H7 (cell line): ENCODE measurements at regions not wholly inside any gene's neighbourhood (a gene's known extent, or its start where the extent isn't known, plus 50 kb on each side); places are given as distances from the start of the nearest gene placed in this dataset.

Experiments used
- DNase-seq: peaks from one replicate; pipeline ENCODE4 v3.0.0; 2012
- H3K27me3 ChIP-seq: 2 replicates; pipeline ENCODE4 v1.6.0; 2011; ENCODE audit warnings: mild to moderate bottlenecking, low read length; ENCODE audit not compliant: control insufficient read depth, insufficient read depth
- H3K36me3 ChIP-seq: replicated peaks from 2 replicates; pipeline ENCODE4 v1.5.1; 2011; ENCODE audit warnings: low read length; ENCODE audit not compliant: control insufficient read depth, insufficient read depth
- H3K4me3 ChIP-seq: 2 replicates; pipeline ENCODE4 v1.5.1; 2011; ENCODE audit warnings: low read depth, mild to moderate bottlenecking, control low read depth, low read length, moderate library complexity; ENCODE audit not compliant: insufficient read depth

GRCh38 chr1:83762416-83762815 is 236.5 kb downstream of the TTLL7 start:
- no peaks in the 10 kb centered on the region for H3K36me3 ChIP-seq
- H3K27me3 ChIP-seq, result no peaks in the 10 kb centered on the region
- H3K4me3 ChIP-seq, result no peak overlapping the region
- no peak for DNase-seq

GRCh38 chr1:83762039-83762365 is 236.9 kb downstream of the TTLL7 start:
- Histone ChIP-seq H3K36me3 (no peaks in the 10 kb centered on the region), H3K27me3 (no peaks in the 10 kb centered on the region; the same call in 1 of the 2 replicates), H3K4me3 (no peak overlapping the region)
- no peak for DNase-seq

- Histone ChIP-seq H3K36me3 (no peaks in the 10 kb centered on the region), H3K4me3 (no peak overlapping the region), H3K27me3 (no peaks in the 10 kb centered on the region; the same call in 1 of the 2 replicates)
- no peak for DNase-seq
Measured at GRCh38 chr1:83761167-83762038, 237.5 kb downstream of the TTLL7 start.

DNA sequence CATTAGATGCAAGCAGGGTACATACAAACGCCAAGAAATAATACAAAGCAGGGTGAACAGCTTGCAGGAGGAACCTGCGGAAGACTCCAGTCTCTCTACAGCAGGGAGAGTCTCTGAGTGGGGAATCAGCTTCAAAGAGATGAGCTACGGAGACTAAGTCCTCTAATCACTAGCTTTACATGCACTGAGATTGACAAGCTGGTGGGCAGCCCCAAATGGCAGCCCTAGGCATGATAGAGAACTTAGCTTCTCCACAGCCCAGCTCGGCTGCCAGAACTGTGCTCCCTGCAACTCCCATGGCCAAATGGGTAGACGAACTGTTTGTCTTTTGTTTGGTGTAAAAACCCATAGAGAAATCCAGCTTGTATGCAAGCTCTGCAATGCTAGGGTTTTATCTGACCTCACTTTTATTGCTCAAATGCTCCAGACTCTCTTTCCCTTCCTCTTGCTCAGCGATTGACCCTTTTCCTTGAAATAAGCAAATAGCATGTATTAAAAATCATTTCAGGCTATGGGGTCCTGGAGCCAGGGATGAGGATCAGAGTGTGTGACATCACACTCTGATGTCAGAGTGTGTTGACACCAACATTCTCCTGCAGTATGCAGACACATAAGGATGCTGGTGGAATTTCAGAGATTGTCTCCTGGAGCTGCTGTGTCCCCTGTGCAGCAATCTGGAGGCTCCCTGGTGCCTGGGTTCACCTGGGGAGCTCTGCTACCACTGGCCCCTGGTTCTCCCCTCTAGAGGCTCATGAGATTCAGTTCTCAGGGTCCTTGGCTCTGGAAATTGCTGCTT is 238.5 kb downstream of the TTLL7 start:
- no peak for DNase-seq
- no peaks in the 10 kb centered on the region for H3K36me3 ChIP-seq
- no peaks in the 10 kb centered on the region; the same call in 1 of the 2 replicates for H3K27me3 ChIP-seq
- no peak overlapping the region for H3K4me3 ChIP-seq

DNA sequence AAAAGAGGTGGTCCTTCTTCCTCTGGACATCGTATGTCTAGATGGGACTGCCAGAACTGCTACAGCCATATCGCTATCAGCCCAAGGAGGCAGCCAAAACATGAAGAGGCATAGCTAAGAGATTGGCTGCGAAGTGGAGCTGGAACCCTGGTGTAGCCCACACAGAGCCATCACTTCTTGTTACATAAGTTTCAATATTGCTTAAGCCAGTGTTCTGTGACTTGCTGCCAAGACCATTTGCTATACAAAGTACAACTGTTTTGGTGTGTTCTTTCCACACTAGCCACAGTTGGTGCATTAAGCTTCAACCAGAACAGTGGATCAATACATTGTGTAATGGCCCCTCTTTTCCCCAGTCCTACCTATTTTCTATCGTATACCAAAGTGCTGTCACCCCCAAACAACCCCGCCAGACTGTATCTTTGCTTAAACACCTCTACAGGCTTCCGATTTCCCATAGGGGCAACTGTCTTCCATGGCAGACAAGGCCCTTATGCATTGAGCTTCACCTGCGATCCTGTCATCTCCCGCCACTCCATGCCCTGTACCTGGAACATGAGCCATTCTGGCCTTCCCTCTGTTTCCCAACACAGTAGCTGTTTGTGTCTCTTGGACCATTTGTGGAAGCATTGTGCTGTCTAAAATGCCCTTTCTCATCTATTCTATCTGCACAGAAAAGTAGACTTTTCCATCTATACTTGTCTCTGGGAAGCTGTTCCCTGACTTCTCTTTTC is 241.8 kb downstream of the TTLL7 start:
- no peaks in the 10 kb centered on the region; the same call in 1 of the 2 replicates for H3K27me3 ChIP-seq
- DNase-seq, result no peak
- no peak overlapping the region for H3K4me3 ChIP-seq
- H3K36me3 ChIP-seq, result no peaks in the 10 kb centered on the region

- no peak overlapping the region for H3K4me3 ChIP-seq
- no peaks in the 10 kb centered on the region for H3K27me3 ChIP-seq
- H3K36me3 ChIP-seq, result no peaks in the 10 kb centered on the region
- no peak for DNase-seq
Measured at GRCh38 chr1:83751602-83752001, 247.3 kb downstream of the TTLL7 start.

DNA sequence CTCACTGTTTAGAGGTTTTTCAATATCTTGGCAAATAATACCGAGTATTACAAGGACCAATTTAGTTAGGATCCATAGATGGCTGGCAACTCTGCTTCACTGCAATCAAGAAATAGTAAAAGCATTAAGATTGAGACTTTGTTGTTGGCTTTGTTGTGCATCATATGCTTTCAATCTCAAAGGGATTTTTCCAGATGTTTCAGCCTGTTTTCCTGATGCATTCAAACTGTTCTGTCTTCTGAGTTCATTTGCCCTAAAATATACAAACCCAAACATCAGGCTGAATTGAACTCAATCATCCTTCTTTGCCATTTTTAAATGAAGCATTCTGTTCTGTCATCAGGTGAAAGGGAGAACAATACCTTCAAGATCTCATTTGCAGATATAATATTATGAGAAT is 248.7 kb downstream of the TTLL7 start:
- no peaks in the 10 kb centered on the region for H3K36me3 ChIP-seq
- H3K27me3 ChIP-seq, result no peaks in the 10 kb centered on the region
- DNase-seq, result no peak
- H3K4me3 ChIP-seq, result no peak overlapping the region

GRCh38 chr1:83747853-83748482 is 251.0 kb downstream of the TTLL7 start:
- no peaks in the 10 kb centered on the region for H3K27me3 ChIP-seq
- no peak for DNase-seq
- H3K36me3 ChIP-seq, result no peaks in the 10 kb centered on the region
- no peak overlapping the region for H3K4me3 ChIP-seq

DNA sequence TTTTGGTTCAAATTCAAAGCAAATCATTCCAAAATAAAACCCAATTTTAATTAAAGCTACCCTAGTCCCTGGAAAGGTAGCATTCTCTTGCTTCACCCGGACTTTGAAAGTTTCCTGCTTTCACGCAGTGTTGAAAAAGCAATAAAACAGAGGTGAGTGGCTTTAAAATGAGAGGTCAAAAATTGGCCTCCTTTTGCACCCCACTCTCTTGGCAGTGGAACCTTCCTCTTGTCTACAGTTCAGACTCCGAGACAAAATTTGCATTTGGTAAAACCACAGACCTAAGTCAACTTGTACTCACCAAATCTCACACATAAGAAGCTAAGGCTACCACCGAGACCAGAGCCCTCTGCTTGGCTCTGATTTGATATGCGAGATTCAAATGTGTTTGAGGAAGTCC is 252.7 kb downstream of the TTLL7 start:
- no peaks in the 10 kb centered on the region for H3K36me3 ChIP-seq
- no peaks in the 10 kb centered on the region for H3K27me3 ChIP-seq
- no peak for DNase-seq
- no peak overlapping the region for H3K4me3 ChIP-seq

DNA sequence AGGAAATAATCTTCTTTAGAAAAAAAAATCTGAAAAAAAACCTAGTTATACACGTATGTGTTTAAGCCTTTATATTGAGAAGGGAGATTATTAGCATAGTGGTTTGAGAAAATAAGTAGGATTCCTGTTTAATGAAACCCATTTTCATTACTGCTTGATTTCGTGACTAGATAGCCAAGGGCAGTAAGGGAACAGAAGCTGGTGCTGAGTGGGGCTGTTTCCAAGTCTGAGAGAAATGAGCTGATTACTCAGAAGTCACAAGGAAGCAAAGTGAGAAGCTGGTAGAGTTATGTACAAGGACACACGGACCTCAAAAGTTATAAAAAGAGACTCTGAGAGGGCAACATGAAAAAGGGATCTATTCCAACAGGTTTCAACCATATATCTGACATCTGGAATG is 256.5 kb downstream of the TTLL7 start:
- DNase-seq, result no peak
- Histone ChIP-seq H3K27me3 (no peaks in the 10 kb centered on the region), H3K36me3 (no peaks in the 10 kb centered on the region), H3K4me3 (no peak overlapping the region)

GRCh38 chr1:83741770-83742169 is 257.2 kb downstream of the TTLL7 start:
- Histone ChIP-seq H3K36me3 (no peaks in the 10 kb centered on the region), H3K27me3 (no peaks in the 10 kb centered on the region), H3K4me3 (no peak overlapping the region)
- no peak for DNase-seq

GRCh38 chr1:83741348-83741747 is 257.6 kb downstream of the TTLL7 start:
- Histone ChIP-seq H3K4me3 (no peak overlapping the region), H3K27me3 (no peaks in the 10 kb centered on the region), H3K36me3 (no peaks in the 10 kb centered on the region)
- DNase-seq, result no peak

DNA sequence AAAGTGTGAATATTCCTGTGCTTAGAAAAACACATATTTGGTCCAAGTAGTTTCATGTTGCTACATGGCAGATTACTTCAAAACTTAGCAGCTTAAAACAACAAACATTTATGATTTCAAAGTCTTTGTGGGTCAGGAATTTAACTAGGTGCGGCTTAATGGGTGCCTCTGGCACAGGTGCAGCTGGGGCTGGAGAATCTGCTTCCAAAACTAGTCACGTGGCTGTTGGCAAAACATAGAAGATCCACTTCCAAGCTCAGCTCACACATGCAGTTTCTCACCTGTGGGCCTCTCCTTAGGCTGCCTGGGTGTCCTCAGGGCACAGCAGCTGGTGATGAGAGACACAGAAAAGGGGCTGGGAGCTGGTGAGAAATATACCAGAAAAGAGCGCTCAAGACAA is 263.4 kb downstream of the TTLL7 start:
- H3K36me3 ChIP-seq, result no peaks in the 10 kb centered on the region
- no peaks in the 10 kb centered on the region for H3K27me3 ChIP-seq
- no peak for DNase-seq
- H3K4me3 ChIP-seq, result no peak overlapping the region

DNA sequence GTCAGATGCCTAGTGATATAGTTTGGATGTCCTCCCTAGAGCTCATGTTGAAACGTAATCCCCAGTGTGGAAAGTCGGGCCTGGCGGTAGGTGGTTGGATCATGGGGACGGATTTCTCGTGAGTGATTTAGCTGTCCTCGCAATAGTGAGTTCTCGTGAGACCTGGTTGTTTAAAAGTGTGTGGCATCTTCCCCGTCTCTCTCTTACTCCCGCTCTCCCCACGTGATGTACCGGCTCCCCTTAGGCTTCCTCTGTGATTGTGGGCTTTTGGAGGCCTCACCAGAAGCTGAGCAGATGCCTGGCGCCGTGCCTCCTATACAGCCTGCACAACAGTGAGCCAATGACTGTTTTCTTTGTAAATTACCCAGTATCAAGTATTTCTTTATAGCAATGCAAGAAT is 264.5 kb downstream of the TTLL7 start:
- Histone ChIP-seq H3K36me3 (no peaks in the 10 kb centered on the region), H3K4me3 (no peak overlapping the region), H3K27me3 (no peaks in the 10 kb centered on the region)
- DNase-seq, result no peak
